ENCODE measurements at regions not wholly inside any gene's neighbourhood (a gene's known extent, or its start where the extent isn't known, plus 50 kb on each side); places are given as distances from the start of the nearest gene placed in this dataset.
"Not testable (repeated sequence)": the region's sequence is repeated elsewhere in the genome, so short reads cannot be mapped to it uniquely, and the experiment has no call there.

DNA sequence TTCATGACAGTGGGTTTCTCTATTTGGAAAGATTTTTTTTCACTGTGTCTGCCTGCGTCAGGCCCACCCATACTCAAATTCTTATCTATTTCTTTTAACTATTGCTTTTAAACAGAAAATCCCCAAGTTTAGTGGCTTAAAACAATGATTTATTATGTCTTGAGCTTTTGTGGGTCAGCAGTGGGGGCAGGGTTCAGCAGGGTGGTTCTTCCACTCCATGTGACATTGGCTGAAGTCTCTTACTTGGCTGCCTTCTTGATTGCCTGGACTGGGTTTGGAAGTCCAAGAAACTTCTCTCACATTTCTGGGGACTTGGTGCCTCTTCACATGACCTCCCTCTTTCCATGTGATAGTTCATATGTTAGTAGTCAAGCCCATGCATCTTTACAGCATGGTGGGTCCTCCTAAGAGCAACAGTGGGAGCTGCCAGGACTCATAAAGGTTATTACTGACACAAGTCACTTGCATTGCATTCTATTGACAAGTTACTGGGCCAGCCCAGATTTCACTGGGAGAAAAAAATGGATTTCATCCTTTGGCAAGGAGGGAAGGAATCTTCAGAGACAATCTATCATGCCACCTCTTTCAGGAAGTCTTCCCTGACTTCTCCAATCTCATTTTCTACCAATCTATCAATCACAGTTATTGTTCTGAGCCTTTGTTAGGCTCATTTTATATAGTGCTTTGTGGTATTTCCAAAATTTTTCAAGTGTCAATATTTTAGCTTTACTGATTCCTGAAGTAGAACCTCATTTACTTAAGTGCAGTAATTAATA lies 436.1 kb downstream of the XYLT1 start:
- Histone ChIP-seq H4K20me1 (ENCODE audit: insufficient read depth) (no peaks in the 10 kb centered on the region), H3K4me1 (ENCODE audit: insufficient read depth) (no peaks in the 10 kb centered on the region), H3F3A (ENCODE audit: insufficient read depth) (no peaks in the 10 kb centered on the region), H3K9ac (no peak overlapping the region), H3K27ac (no peak overlapping the region), H3K9me2 (ENCODE audit: insufficient read depth) (no peaks in the 10 kb centered on the region), H3K36me3 (ENCODE audit: low read depth) (no peaks in the 10 kb centered on the region), H3K27me3 (replicated peaks; ENCODE audit: insufficient read depth) (no peaks in the 10 kb centered on the region), H3K79me2 (ENCODE audit: insufficient read depth) (no peaks in the 10 kb centered on the region), H3K9me3 (ENCODE audit: low read depth) (no peaks in the 10 kb centered on the region), H3K4me2 (ENCODE audit: unreplicated experiment) (no peak overlapping the region), H2AFZ (no peak overlapping the region), H3K4me3 (no peak overlapping the region)
- in situ Hi-C loops (cut with MboI), result no loop called here
- WGBS, 2 experiments (ENCODE audit: low coverage in 1 of 2, low lambda C conversion rate in 2 of 2, missing lambda C conversion rate in 2 of 2), result 26 to 28% methylated on average over 1 of the region's 1 CpG
- DNase-seq, result no peak
- TF ChIP-seq EZH2phosphoT487 (IDR thresholded peaks at IDR 0.05; ENCODE audit: insufficient read depth, low read depth), result no peak
- no peak for TF ChIP-seq EZH2 (IDR thresholded peaks at IDR 0.05; ENCODE audit: insufficient read depth, poor library complexity, severe bottlenecking)

DNA sequence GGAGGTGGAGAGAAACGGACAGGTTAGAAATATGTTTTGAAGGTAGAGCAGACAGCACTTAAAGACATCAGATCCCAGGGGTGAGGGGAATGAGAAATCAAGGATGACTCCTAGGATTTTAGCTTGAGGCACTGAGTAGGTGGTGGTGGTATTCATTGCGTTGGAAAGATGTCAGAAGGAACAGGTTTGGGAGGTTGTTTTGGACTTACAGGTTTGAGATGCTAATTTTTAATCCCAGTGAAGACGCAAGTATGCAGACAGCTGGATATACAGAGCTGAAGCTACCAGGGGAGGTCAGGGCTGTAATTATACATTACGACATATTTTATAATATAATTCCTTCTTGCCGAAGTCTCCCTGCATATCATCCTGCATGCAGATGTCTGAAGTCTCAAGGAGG lies 433.3 kb downstream of the XYLT1 start:
- H3F3A ChIP-seq (ENCODE audit: insufficient read depth), result no peaks in the 10 kb centered on the region
- H3K4me3 ChIP-seq, result no peak overlapping the region
- 3 to 6% methylated on average over 5 of the region's 5 CpGs for WGBS, 2 experiments (ENCODE audit: low coverage in 1 of 2, low lambda C conversion rate in 2 of 2, missing lambda C conversion rate in 2 of 2)
- H3K36me3 ChIP-seq (ENCODE audit: low read depth), result no peaks in the 10 kb centered on the region
- no peaks in the 10 kb centered on the region for H3K79me2 ChIP-seq (ENCODE audit: insufficient read depth)
- no peak overlapping the region for H3K9ac ChIP-seq
- no peaks in the 10 kb centered on the region for H3K9me2 ChIP-seq (ENCODE audit: insufficient read depth)
- TF ChIP-seq EZH2phosphoT487 (IDR thresholded peaks at IDR 0.05; ENCODE audit: insufficient read depth, low read depth) (no peak), EZH2 (IDR thresholded peaks at IDR 0.05; ENCODE audit: insufficient read depth, poor library complexity, severe bottlenecking) (no peak)
- in situ Hi-C loops (cut with MboI), result no loop called here
- DNase-seq, result no peak
- no peaks in the 10 kb centered on the region for H3K9me3 ChIP-seq (ENCODE audit: low read depth)
- no peak overlapping the region for H3K4me2 ChIP-seq (ENCODE audit: unreplicated experiment)
- no peaks in the 10 kb centered on the region for H3K27me3 ChIP-seq (replicated peaks; ENCODE audit: insufficient read depth)
- no peak overlapping the region for H2AFZ ChIP-seq
- H4K20me1 ChIP-seq (ENCODE audit: insufficient read depth), result no peaks in the 10 kb centered on the region
- H3K27ac ChIP-seq, result no peak overlapping the region
- no peaks in the 10 kb centered on the region for H3K4me1 ChIP-seq (ENCODE audit: insufficient read depth)

DNA sequence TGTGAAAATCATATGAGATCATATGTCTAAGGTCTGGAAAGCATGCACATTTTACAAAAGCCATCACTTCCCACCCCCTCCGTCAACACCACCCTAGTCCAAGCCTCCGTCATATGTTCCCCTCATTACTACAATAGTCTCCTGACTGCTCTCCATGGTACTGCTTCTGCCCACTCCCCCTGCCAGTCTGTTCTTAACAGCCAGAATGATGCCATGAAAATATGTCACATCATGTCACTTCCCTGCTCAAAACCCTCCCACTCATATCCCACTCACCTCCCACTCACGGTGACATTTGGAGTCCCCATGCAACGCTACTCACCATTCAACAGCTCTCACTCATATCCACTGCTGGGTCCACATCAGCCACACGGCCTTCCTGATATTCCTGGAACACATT lies 432.3 kb downstream of the XYLT1 start:
- no peak overlapping the region for H2AFZ ChIP-seq
- 4 to 5% methylated on average over 5 of the region's 5 CpGs for WGBS, 2 experiments (ENCODE audit: low coverage in 1 of 2, low lambda C conversion rate in 2 of 2, missing lambda C conversion rate in 2 of 2)
- no peaks in the 10 kb centered on the region for H4K20me1 ChIP-seq (ENCODE audit: insufficient read depth)
- H3K9ac ChIP-seq, result no peak overlapping the region
- no peak overlapping the region for H3K27ac ChIP-seq
- H3F3A ChIP-seq (ENCODE audit: insufficient read depth), result no peaks in the 10 kb centered on the region
- in situ Hi-C loops (cut with MboI), result no loop called here
- no peaks in the 10 kb centered on the region for H3K9me3 ChIP-seq (ENCODE audit: low read depth)
- H3K4me3 ChIP-seq, result no peak overlapping the region
- no peaks in the 10 kb centered on the region for H3K9me2 ChIP-seq (ENCODE audit: insufficient read depth)
- no peak for DNase-seq
- no peaks in the 10 kb centered on the region for H3K79me2 ChIP-seq (ENCODE audit: insufficient read depth)
- TF ChIP-seq EZH2phosphoT487 (IDR thresholded peaks at IDR 0.05; ENCODE audit: insufficient read depth, low read depth) (no peak), EZH2 (IDR thresholded peaks at IDR 0.05; ENCODE audit: insufficient read depth, poor library complexity, severe bottlenecking) (no peak)
- H3K4me2 ChIP-seq (ENCODE audit: unreplicated experiment), result no peak overlapping the region
- H3K36me3 ChIP-seq (ENCODE audit: low read depth), result no peaks in the 10 kb centered on the region
- H3K4me1 ChIP-seq (ENCODE audit: insufficient read depth), result no peaks in the 10 kb centered on the region
- H3K27me3 ChIP-seq (replicated peaks; ENCODE audit: insufficient read depth), result no peaks in the 10 kb centered on the region

DNA sequence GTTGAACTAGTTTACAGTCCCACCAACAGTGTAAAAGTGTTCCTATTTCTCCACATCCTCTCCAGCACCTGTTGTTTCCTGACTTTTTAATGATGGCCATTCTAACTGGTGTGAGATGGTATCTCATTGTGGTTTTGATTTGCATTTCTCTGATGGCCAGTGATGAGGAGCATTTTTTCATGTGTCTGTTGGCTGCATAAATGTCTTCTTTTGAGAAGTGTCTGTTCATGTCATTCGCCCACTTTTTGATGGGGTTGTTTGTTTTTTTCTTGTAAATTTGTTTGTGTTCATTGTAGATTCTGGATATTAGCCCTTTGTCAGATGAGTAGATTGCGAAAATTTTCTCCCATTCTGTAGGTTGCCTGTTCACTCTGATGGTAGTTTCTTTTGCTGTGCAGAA lies 421.7 kb downstream of the XYLT1 start:
- H3K4me3 ChIP-seq; H3K4me2 ChIP-seq (ENCODE audit: unreplicated experiment); DNase-seq; H3F3A ChIP-seq (ENCODE audit: insufficient read depth); in situ Hi-C loops (cut with MboI); H3K4me1 ChIP-seq (ENCODE audit: insufficient read depth); H3K79me2 ChIP-seq (ENCODE audit: insufficient read depth); H4K20me1 ChIP-seq (ENCODE audit: insufficient read depth); H2AFZ ChIP-seq; H3K9me3 ChIP-seq (ENCODE audit: low read depth); H3K27me3 ChIP-seq (replicated peaks; ENCODE audit: insufficient read depth); H3K36me3 ChIP-seq (ENCODE audit: low read depth); H3K9ac ChIP-seq; H3K9me2 ChIP-seq (ENCODE audit: insufficient read depth); H3K27ac ChIP-seq: not testable (repeated sequence)
- 20 to 27% methylated on average over 1 to 2 of the region's 2 CpGs for WGBS, 2 experiments (ENCODE audit: low coverage in 1 of 2, low lambda C conversion rate in 2 of 2, missing lambda C conversion rate in 2 of 2)

DNA sequence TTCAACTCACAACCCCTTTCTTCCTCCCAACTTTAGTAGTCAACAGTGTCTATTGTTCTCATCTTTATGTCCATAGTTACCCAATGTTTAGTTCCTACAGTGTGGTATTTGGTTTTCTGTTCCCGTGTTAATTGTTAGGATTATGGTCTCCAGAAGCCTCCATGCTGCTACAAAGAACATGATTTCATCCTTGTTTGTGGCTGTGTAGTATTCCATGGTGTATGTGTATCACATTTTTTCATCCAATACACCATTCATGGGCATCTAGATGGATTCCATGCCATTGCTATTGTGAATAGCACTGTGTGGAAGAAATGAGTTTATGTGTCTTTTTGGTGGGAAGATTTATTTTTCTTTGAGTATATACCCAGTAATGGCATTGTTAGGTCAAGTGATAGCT lies 420.3 kb downstream of the XYLT1 start:
- Histone ChIP-seq H3K79me2 (ENCODE audit: insufficient read depth) (no peaks in the 10 kb centered on the region), H3F3A (ENCODE audit: insufficient read depth) (no peaks in the 10 kb centered on the region), H3K9ac (no peak overlapping the region), H3K4me1 (ENCODE audit: insufficient read depth) (no peaks in the 10 kb centered on the region), H3K27me3 (replicated peaks; ENCODE audit: insufficient read depth) (no peaks in the 10 kb centered on the region), H3K4me2 (ENCODE audit: unreplicated experiment) (no peak overlapping the region), H3K9me3 (ENCODE audit: low read depth) (no peaks in the 10 kb centered on the region), H4K20me1 (ENCODE audit: insufficient read depth) (no peaks in the 10 kb centered on the region), H2AFZ (no peak overlapping the region), H3K27ac (no peak overlapping the region), H3K9me2 (ENCODE audit: insufficient read depth) (no peaks in the 10 kb centered on the region), H3K4me3 (no peak overlapping the region), H3K36me3 (ENCODE audit: low read depth) (no peaks in the 10 kb centered on the region)
- TF ChIP-seq EZH2phosphoT487 (IDR thresholded peaks at IDR 0.05; ENCODE audit: insufficient read depth, low read depth) (no peak), EZH2 (IDR thresholded peaks at IDR 0.05; ENCODE audit: insufficient read depth, poor library complexity, severe bottlenecking) (no peak)
- 4 to 8% methylated on average over 1 of the region's 1 CpG for WGBS, 2 experiments (ENCODE audit: low coverage in 1 of 2, low lambda C conversion rate in 2 of 2, missing lambda C conversion rate in 2 of 2)
- DNase-seq, result no peak
- in situ Hi-C loops (cut with MboI), result no loop called here
